ENCODE measurements at regions not wholly inside any gene's neighbourhood (a gene's known extent, or its start where the extent isn't known, plus 50 kb on each side); places are given as distances from the start of the nearest gene placed in this dataset.

- DNase-seq (ENCODE audit: low read depth): no peak
These were observed 80.7 kb upstream of the NHSL1 start for GRCh38 chr6:138580040-138580439.

GRCh38 chr6:138580801-138581200 lies 81.5 kb upstream of the NHSL1 start:
- DNase-seq (ENCODE audit: low read depth): no peak

GRCh38 chr6:138582573-138582972 lies 83.3 kb upstream of the NHSL1 start:
- no peak for DNase-seq (ENCODE audit: low read depth)

- no peak for DNase-seq (ENCODE audit: low read depth)
These were observed 87.3 kb upstream of the NHSL1 start for GRCh38 chr6:138586638-138587037.

- DNase-seq (ENCODE audit: low read depth): peak; percentile 39
These were observed 89.6 kb upstream of the NHSL1 start for GRCh38 chr6:138588805-138589434.

GRCh38 chr6:138590796-138591709 lies 91.8 kb upstream of the NHSL1 start:
- peak; percentile 19 for DNase-seq (ENCODE audit: low read depth)

GRCh38 chr6:138592749-138593123 lies 93.4 kb upstream of the NHSL1 start:
- DNase-seq (ENCODE audit: low read depth): no peak

GRCh38 chr6:138593124-138593877 lies 94.0 kb upstream of the NHSL1 start:
- DNase-seq (ENCODE audit: low read depth): peak; percentile 20

- DNase-seq (ENCODE audit: low read depth): no peak
These were observed 94.8 kb upstream of the NHSL1 start for GRCh38 chr6:138593909-138594757.

- DNase-seq (ENCODE audit: low read depth): no peak
These were observed 95.5 kb upstream of the NHSL1 start for GRCh38 chr6:138594758-138595140.

- DNase-seq (ENCODE audit: low read depth): no peak
These were observed 96.8 kb upstream of the NHSL1 start for GRCh38 chr6:138596126-138596525.

- no peak for DNase-seq (ENCODE audit: low read depth)
These were observed 97.3 kb upstream of the NHSL1 start for GRCh38 chr6:138596591-138596990.

GRCh38 chr6:138597336-138597735 lies 98.0 kb upstream of the NHSL1 start:
- no peak for DNase-seq (ENCODE audit: low read depth)

GRCh38 chr6:138598562-138599173 lies 99.4 kb upstream of the NHSL1 start:
- DNase-seq (ENCODE audit: low read depth): no peak

- DNase-seq (ENCODE audit: low read depth): no peak
These were observed 101.0 kb upstream of the NHSL1 start for GRCh38 chr6:138600261-138600660.

- no peak for DNase-seq (ENCODE audit: low read depth)
These were observed 101.4 kb upstream of the NHSL1 start for GRCh38 chr6:138600726-138601125.

GRCh38 chr6:138601128-138601527 lies 101.8 kb upstream of the NHSL1 start:
- DNase-seq (ENCODE audit: low read depth): no peak

GRCh38 chr6:138605958-138606357 lies 106.7 kb upstream of the NHSL1 start:
- no peak for DNase-seq (ENCODE audit: low read depth)

- no peak for DNase-seq (ENCODE audit: low read depth)
These were observed 108.5 kb upstream of the NHSL1 start for GRCh38 chr6:138607478-138608433.

- no peak for DNase-seq (ENCODE audit: low read depth)
These were observed 109.6 kb upstream of the NHSL1 start for GRCh38 chr6:138608896-138609295.
